ENCODE measurements at regions not wholly inside any gene's neighbourhood (a gene's known extent, or its start where the extent isn't known, plus 50 kb on each side); places are given as distances from the start of the nearest gene placed in this dataset.
"Not testable (repeated sequence)": the region's sequence is repeated elsewhere in the genome, so short reads cannot be mapped to it uniquely, and the experiment has no call there.

DNA sequence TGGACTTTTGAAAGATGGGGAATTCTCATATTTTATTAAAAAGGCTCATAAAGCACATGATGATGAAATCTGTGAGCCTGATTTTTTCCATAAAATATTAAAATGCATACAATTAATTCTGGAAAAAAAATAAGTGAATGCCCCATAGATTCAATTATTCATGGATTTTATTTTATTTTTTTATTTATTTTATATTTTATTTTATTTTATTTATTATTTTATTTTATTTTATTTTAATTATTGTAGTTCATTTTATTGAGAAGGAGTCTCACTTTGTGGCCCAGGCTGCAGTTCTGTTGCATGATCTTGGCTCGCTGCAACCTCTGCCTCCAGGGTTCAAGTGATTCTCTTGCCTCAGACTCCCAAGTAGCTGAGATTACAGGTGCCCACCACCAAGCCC is 442.4 kb downstream of the PRIM2 start:
- H3K4me1 ChIP-seq (ENCODE audit: control insufficient read depth, low read depth, low read length); H3K4me2 ChIP-seq (ENCODE audit: low read length); H2BK5ac ChIP-seq (ENCODE audit: low read length); H2BK120ac ChIP-seq (ENCODE audit: low read depth, low read length); H3K79me2 ChIP-seq (ENCODE audit: control insufficient read depth, insufficient read depth, low read length); H2BK15ac ChIP-seq (replicated peaks; ENCODE audit: low read depth); H4K5ac ChIP-seq (ENCODE audit: low read length); H3K18ac ChIP-seq (ENCODE audit: low read length); H3K4ac ChIP-seq (ENCODE audit: low read depth, low read length); H3K56ac ChIP-seq (ENCODE audit: low read length); H3K4me3 ChIP-seq (ENCODE audit: low read length); DNase-seq; H2AK5ac ChIP-seq (ENCODE audit: low read length); H3K27ac ChIP-seq (ENCODE audit: low read depth, low read length); H3K27me3 ChIP-seq (ENCODE audit: insufficient read depth, low read length, poor library complexity); H3K79me1 ChIP-seq (ENCODE audit: low read length); H3K36me3 ChIP-seq (ENCODE audit: control insufficient read depth, insufficient read depth, low read length); H4K8ac ChIP-seq (ENCODE audit: low read depth, low read length); H3K9ac ChIP-seq (ENCODE audit: low read length); H3K23ac ChIP-seq (ENCODE audit: low read length): not testable (repeated sequence)
- no CpG with 5 or more reads among the region's 1 CpG for WGBS (ENCODE audit: extremely low coverage, insufficient coverage, low lambda C conversion rate)

DNA sequence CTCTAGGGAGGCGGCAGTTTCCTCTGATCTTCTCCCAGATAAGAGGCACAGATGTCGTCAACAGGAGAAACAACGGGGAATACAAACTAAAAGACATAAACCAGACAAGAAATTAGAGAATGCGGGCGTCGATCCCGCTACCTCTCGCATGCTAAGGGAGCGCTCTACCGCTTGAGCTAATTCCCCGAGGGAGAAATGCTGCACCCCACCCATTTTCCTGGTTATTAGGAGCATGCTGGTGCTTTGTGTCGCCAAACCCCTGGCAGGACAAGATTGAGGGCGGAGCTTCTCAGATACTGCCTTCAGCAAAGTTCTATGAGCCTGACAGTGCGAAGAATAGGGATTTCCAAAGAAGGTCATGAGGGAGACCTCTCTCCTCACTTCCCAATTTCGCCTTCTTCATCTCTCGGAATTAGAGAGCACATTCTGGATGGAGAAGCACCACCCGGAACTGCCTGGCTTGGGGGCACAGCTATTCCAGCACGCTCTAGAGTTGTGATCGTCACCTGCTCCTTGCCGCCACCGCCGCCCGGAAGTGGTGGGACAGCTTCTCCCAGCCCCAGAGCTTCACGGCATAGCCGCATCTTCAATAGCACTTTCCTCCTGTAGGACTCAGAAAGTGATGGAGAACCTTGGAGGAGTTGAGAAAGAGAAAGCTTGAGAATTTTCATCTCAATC is 475.4 kb downstream of the PRIM2 start:
- not testable (repeated sequence) for H3K4me1 ChIP-seq (ENCODE audit: control insufficient read depth, low read depth, low read length); H3K79me2 ChIP-seq (ENCODE audit: control insufficient read depth, insufficient read depth, low read length); H3K4me3 ChIP-seq (ENCODE audit: low read length); H2BK5ac ChIP-seq (ENCODE audit: low read length); H3K27ac ChIP-seq (ENCODE audit: low read depth, low read length); H3K36me3 ChIP-seq (ENCODE audit: control insufficient read depth, insufficient read depth, low read length); H3K18ac ChIP-seq (ENCODE audit: low read length); H2AK5ac ChIP-seq (ENCODE audit: low read length); H3K27me3 ChIP-seq (ENCODE audit: insufficient read depth, low read length, poor library complexity); H2BK15ac ChIP-seq (replicated peaks; ENCODE audit: low read depth); H3K9ac ChIP-seq (ENCODE audit: low read length); H4K5ac ChIP-seq (ENCODE audit: low read length); H3K23ac ChIP-seq (ENCODE audit: low read length); H3K4ac ChIP-seq (ENCODE audit: low read depth, low read length); H3K4me2 ChIP-seq (ENCODE audit: low read length); H2BK120ac ChIP-seq (ENCODE audit: low read depth, low read length); H3K79me1 ChIP-seq (ENCODE audit: low read length); H3K56ac ChIP-seq (ENCODE audit: low read length); H4K8ac ChIP-seq (ENCODE audit: low read depth, low read length)
- no CpG with 5 or more reads among the region's 25 CpGs for WGBS (ENCODE audit: extremely low coverage, insufficient coverage, low lambda C conversion rate)
- peak; percentile 68 for DNase-seq

DNA sequence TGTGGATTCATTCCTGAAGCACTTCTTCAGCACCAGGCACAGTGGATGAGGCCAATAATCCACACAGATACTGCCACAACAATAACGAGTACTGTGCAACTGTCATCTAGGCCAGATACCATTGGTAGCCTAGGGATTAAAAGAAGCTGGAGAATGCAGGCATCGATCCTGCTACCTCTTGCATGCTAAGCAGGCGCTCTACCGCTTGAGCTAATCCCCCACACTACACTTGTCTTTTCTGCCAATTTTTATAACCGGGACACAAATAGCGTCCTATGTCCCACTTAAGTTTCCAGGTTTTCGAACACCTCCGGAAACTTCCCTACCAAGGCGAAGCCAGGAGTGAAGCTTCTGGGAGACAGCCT is 475.9 kb downstream of the PRIM2 start:
- not testable (repeated sequence) for H3K27me3 ChIP-seq (ENCODE audit: insufficient read depth, low read length, poor library complexity); H2BK5ac ChIP-seq (ENCODE audit: low read length); H3K79me2 ChIP-seq (ENCODE audit: control insufficient read depth, insufficient read depth, low read length); H4K8ac ChIP-seq (ENCODE audit: low read depth, low read length); H2BK15ac ChIP-seq (replicated peaks; ENCODE audit: low read depth); H3K56ac ChIP-seq (ENCODE audit: low read length); H3K4ac ChIP-seq (ENCODE audit: low read depth, low read length); H4K5ac ChIP-seq (ENCODE audit: low read length); H3K27ac ChIP-seq (ENCODE audit: low read depth, low read length); H3K4me1 ChIP-seq (ENCODE audit: control insufficient read depth, low read depth, low read length); H3K79me1 ChIP-seq (ENCODE audit: low read length); H2AK5ac ChIP-seq (ENCODE audit: low read length); H2BK120ac ChIP-seq (ENCODE audit: low read depth, low read length); H3K9ac ChIP-seq (ENCODE audit: low read length); H3K36me3 ChIP-seq (ENCODE audit: control insufficient read depth, insufficient read depth, low read length); H3K18ac ChIP-seq (ENCODE audit: low read length); H3K4me2 ChIP-seq (ENCODE audit: low read length); H3K23ac ChIP-seq (ENCODE audit: low read length); H3K4me3 ChIP-seq (ENCODE audit: low read length)
- peak; percentile 65 for DNase-seq
- WGBS (ENCODE audit: extremely low coverage, insufficient coverage, low lambda C conversion rate), result no CpG with 5 or more reads among the region's 9 CpGs

DNA sequence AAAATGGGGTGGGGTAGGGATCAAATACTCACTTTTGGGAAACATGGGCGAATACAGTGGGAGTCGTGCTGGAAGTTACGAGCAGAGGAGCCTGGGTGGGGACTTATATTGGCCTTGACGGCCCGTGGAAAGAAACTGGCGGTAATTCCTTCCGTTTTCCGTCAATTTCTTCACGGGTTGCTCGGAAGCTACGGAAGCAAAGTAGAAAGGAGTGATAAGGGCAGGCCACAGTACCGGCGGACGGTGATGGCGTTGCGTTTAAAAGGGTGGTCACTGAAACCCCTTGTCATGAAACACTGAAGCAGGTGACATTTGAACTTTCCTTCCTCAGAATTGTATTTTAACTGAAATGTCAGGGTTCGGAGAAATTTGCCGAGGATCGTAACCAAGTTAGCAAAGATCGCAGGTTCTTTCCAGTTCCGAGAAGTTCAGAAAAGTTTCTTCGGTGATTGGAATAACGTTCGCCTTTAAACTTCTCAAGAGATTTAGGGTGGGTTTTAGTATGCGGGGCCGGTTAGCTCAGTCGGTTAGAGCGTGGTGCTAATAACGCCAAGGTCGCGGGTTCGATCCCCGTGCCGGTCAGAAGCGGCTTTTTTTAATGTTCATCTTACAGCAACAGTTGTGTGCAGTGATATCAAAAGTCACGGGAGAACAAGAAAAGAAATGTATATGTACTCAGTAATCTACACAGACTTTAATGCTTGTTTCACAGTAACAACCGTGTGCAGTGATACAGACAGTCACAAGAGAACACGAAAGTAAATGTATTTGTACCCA is 482.5 kb downstream of the PRIM2 start:
- H4K8ac ChIP-seq (ENCODE audit: low read depth, low read length); H3K4me3 ChIP-seq (ENCODE audit: low read length); H4K5ac ChIP-seq (ENCODE audit: low read length); H3K79me2 ChIP-seq (ENCODE audit: control insufficient read depth, insufficient read depth, low read length); H2AK5ac ChIP-seq (ENCODE audit: low read length); H3K27me3 ChIP-seq (ENCODE audit: insufficient read depth, low read length, poor library complexity); H3K23ac ChIP-seq (ENCODE audit: low read length); H3K4me2 ChIP-seq (ENCODE audit: low read length); H2BK5ac ChIP-seq (ENCODE audit: low read length); H2BK15ac ChIP-seq (replicated peaks; ENCODE audit: low read depth); H3K27ac ChIP-seq (ENCODE audit: low read depth, low read length); H3K4me1 ChIP-seq (ENCODE audit: control insufficient read depth, low read depth, low read length); H3K36me3 ChIP-seq (ENCODE audit: control insufficient read depth, insufficient read depth, low read length); H3K4ac ChIP-seq (ENCODE audit: low read depth, low read length); H3K18ac ChIP-seq (ENCODE audit: low read length); H3K9ac ChIP-seq (ENCODE audit: low read length); H3K79me1 ChIP-seq (ENCODE audit: low read length); H2BK120ac ChIP-seq (ENCODE audit: low read depth, low read length); H3K56ac ChIP-seq (ENCODE audit: low read length): not testable (repeated sequence)
- WGBS (ENCODE audit: extremely low coverage, insufficient coverage, low lambda C conversion rate), result no CpG with 5 or more reads among the region's 38 CpGs
- DNase-seq, result peak; percentile 58

DNA sequence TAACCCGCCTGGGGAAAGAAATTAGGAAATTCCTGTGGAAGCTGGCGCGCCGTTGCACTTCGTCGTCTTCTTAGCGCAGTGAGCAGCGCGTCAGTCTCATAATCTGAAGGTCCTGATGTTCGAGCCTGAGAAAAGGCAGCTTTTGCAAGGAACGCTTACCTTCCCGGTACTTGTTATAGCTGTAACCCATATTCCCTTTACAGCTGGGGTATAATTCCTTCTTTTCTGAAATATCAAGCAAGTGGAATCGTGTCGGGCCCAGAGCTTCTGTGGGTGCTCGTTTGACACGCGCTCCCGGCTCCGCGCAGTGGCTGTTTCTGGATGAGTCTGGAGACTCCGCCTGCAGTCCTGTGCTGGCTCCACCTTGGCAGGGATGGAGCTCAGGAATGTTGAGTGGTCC is 491.2 kb downstream of the PRIM2 start:
- H3K36me3 ChIP-seq (ENCODE audit: control insufficient read depth, insufficient read depth, low read length); H3K4me1 ChIP-seq (ENCODE audit: control insufficient read depth, low read depth, low read length); H3K9ac ChIP-seq (ENCODE audit: low read length); H3K4me2 ChIP-seq (ENCODE audit: low read length); H3K56ac ChIP-seq (ENCODE audit: low read length); H3K27me3 ChIP-seq (ENCODE audit: insufficient read depth, low read length, poor library complexity); H2BK5ac ChIP-seq (ENCODE audit: low read length); H2BK15ac ChIP-seq (replicated peaks; ENCODE audit: low read depth); H3K18ac ChIP-seq (ENCODE audit: low read length); H3K4me3 ChIP-seq (ENCODE audit: low read length); H3K27ac ChIP-seq (ENCODE audit: low read depth, low read length); H2AK5ac ChIP-seq (ENCODE audit: low read length); H3K4ac ChIP-seq (ENCODE audit: low read depth, low read length); H3K79me2 ChIP-seq (ENCODE audit: control insufficient read depth, insufficient read depth, low read length); H3K23ac ChIP-seq (ENCODE audit: low read length); H4K5ac ChIP-seq (ENCODE audit: low read length); H3K79me1 ChIP-seq (ENCODE audit: low read length); H2BK120ac ChIP-seq (ENCODE audit: low read depth, low read length); H4K8ac ChIP-seq (ENCODE audit: low read depth, low read length): not testable (repeated sequence)
- peak; percentile 51 for DNase-seq
- WGBS (ENCODE audit: extremely low coverage, insufficient coverage, low lambda C conversion rate), result no CpG with 5 or more reads among the region's 21 CpGs

DNA sequence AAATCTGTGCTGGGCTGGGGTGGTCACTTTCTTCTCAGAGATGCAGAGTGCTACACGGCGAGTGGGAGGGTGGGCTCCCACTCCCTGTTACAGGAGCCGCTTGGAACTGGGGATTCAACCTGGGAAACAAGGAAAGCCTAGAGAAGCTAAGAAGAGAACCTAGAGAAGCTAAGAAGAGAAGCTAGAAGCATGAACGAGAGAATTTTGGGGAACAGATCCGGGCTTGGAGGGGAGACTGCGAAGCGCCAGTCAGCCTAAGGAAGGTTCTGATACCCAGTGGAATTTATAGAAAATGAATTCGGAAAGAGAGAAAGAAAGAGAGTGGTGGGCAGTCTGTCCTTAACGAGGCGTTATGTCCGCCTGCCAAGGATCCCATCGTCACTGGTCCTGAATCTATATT is 492.0 kb downstream of the PRIM2 start:
- H2BK5ac ChIP-seq (ENCODE audit: low read length); H3K9ac ChIP-seq (ENCODE audit: low read length); H3K4ac ChIP-seq (ENCODE audit: low read depth, low read length); H2AK5ac ChIP-seq (ENCODE audit: low read length); H3K18ac ChIP-seq (ENCODE audit: low read length); H2BK120ac ChIP-seq (ENCODE audit: low read depth, low read length); H3K4me1 ChIP-seq (ENCODE audit: control insufficient read depth, low read depth, low read length); H3K27ac ChIP-seq (ENCODE audit: low read depth, low read length); H4K5ac ChIP-seq (ENCODE audit: low read length); H3K27me3 ChIP-seq (ENCODE audit: insufficient read depth, low read length, poor library complexity); H2BK15ac ChIP-seq (replicated peaks; ENCODE audit: low read depth); H3K36me3 ChIP-seq (ENCODE audit: control insufficient read depth, insufficient read depth, low read length); H3K4me3 ChIP-seq (ENCODE audit: low read length); H3K4me2 ChIP-seq (ENCODE audit: low read length); DNase-seq; H4K8ac ChIP-seq (ENCODE audit: low read depth, low read length); H3K79me2 ChIP-seq (ENCODE audit: control insufficient read depth, insufficient read depth, low read length); H3K23ac ChIP-seq (ENCODE audit: low read length); H3K79me1 ChIP-seq (ENCODE audit: low read length); H3K56ac ChIP-seq (ENCODE audit: low read length): not testable (repeated sequence)
- WGBS (ENCODE audit: extremely low coverage, insufficient coverage, low lambda C conversion rate), result no CpG with 5 or more reads among the region's 12 CpGs
